ENCODE measurements at regions not wholly inside any gene's neighbourhood (a gene's known extent, or its start where the extent isn't known, plus 50 kb on each side); places are given as distances from the start of the nearest gene placed in this dataset.
"Not testable (repeated sequence)": the region's sequence is repeated elsewhere in the genome, so short reads cannot be mapped to it uniquely, and the experiment has no call there.

DNA sequence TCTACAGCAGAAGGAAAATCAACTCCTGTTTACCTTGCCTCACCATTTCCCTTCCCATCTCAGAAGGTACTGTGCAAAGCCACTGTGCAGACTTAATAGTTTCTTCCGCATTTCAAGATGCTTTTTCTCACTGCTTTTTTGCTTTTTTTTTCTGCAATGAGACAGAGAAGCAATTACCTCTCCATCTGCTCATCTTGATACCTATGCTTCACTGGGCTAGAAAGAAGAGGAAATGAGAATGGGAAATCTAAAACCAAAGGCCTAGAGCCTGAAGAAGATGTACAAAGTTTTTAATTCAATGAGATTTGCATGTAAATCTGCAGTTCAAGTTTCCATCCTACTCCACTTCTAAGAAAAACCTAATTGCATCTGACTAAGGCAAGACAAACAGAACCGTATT is 238.1 kb upstream of the SETMAR start:
- WGBS, 2 experiments (ENCODE audit: low coverage in 1 of 2, low lambda C conversion rate in 2 of 2, missing lambda C conversion rate in 2 of 2): 63 to 68% methylated on average over 2 of the region's 2 CpGs
- Histone ChIP-seq H3K79me2 (ENCODE audit: insufficient read depth) (no peaks in the 10 kb centered on the region), H2AFZ (no peak overlapping the region), H3K4me2 (ENCODE audit: unreplicated experiment) (no peak overlapping the region), H3K9me3 (ENCODE audit: low read depth) (no peaks in the 10 kb centered on the region), H3K27me3 (replicated peaks; ENCODE audit: insufficient read depth) (no peaks in the 10 kb centered on the region), H4K20me1 (ENCODE audit: insufficient read depth) (no peaks in the 10 kb centered on the region), H3F3A (ENCODE audit: insufficient read depth) (no peaks in the 10 kb centered on the region), H3K4me1 (ENCODE audit: insufficient read depth) (no peaks in the 10 kb centered on the region), H3K4me3 (no peak overlapping the region), H3K36me3 (ENCODE audit: low read depth) (no peaks in the 10 kb centered on the region), H3K9me2 (ENCODE audit: insufficient read depth) (no peaks in the 10 kb centered on the region), H3K9ac (no peak overlapping the region), H3K27ac (no peak overlapping the region)
- TF ChIP-seq EZH2phosphoT487 (IDR thresholded peaks at IDR 0.05; ENCODE audit: insufficient read depth, low read depth) (no peak), EZH2 (IDR thresholded peaks at IDR 0.05; ENCODE audit: insufficient read depth, poor library complexity, severe bottlenecking) (no peak)
- in situ Hi-C loops (cut with MboI): no loop called here
- DNase-seq: no peak

DNA sequence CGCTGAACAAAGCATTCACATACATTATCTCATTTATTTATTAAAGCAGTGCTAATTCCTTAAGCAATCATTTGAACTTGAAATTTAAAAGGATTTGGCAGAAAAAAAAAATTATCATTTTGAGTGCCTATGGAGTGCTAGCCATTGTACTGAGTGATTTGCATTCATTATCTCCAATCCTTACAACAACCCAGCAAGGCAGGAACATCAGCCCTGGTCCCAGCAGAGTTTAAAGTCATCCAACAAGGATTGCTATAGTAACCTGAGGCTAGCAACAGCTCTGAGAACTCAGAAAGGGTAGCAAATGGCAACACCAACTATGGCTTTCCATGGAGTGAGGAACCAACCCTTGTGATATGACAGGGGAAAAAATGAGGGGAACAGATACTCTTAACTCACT is 237.6 kb upstream of the SETMAR start:
- no peak for TF ChIP-seq EZH2 (IDR thresholded peaks at IDR 0.05; ENCODE audit: insufficient read depth, poor library complexity, severe bottlenecking)
- no peak for TF ChIP-seq EZH2phosphoT487 (IDR thresholded peaks at IDR 0.05; ENCODE audit: insufficient read depth, low read depth)
- in situ Hi-C loops (cut with MboI): no loop called here
- H3K36me3 ChIP-seq (ENCODE audit: low read depth): no peaks in the 10 kb centered on the region

DNA sequence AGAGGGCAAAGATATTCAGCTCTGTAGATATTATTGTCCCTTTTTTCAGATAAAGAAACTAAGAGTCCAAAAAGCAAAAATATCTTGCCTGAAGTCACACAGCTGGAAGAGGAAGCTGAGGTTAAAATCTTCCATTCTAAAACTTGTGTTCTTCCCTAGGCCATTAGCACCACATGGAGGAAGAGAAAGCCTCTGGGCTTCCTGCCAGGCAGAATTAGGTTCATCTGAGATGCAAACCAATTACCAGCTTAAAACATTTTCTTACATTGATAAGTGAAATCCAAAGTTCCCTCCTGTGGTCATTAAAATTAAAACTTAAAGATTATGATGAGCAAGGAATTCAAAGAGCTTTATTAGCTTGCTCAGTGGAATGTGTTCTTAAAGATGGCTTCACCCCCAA is 235.3 kb upstream of the SETMAR start:
- no peak overlapping the region for H2AFZ ChIP-seq
- H3K4me1 ChIP-seq (ENCODE audit: insufficient read depth): no peaks in the 10 kb centered on the region
- no peak for TF ChIP-seq EZH2 (IDR thresholded peaks at IDR 0.05; ENCODE audit: insufficient read depth, poor library complexity, severe bottlenecking)
- no peak for TF ChIP-seq EZH2phosphoT487 (IDR thresholded peaks at IDR 0.05; ENCODE audit: insufficient read depth, low read depth)
- H3F3A ChIP-seq (ENCODE audit: insufficient read depth): no peaks in the 10 kb centered on the region
- in situ Hi-C loops (cut with MboI): no loop called here
- H3K36me3 ChIP-seq (ENCODE audit: low read depth): no peaks in the 10 kb centered on the region
- no peaks in the 10 kb centered on the region for H3K9me2 ChIP-seq (ENCODE audit: insufficient read depth)
- no peak overlapping the region for H3K27ac ChIP-seq
- no peaks in the 10 kb centered on the region for H3K79me2 ChIP-seq (ENCODE audit: insufficient read depth)
- no peaks in the 10 kb centered on the region for H3K27me3 ChIP-seq (replicated peaks; ENCODE audit: insufficient read depth)
- no peak overlapping the region for H3K4me3 ChIP-seq
- no peak overlapping the region for H3K4me2 ChIP-seq (ENCODE audit: unreplicated experiment)
- no peaks in the 10 kb centered on the region for H3K9me3 ChIP-seq (ENCODE audit: low read depth)
- no peaks in the 10 kb centered on the region for H4K20me1 ChIP-seq (ENCODE audit: insufficient read depth)
- H3K9ac ChIP-seq: no peak overlapping the region
- DNase-seq: no peak

More for the DNA sequence above, 237.6 kb upstream of the SETMAR start:
- H3K27ac ChIP-seq: no peak overlapping the region
- no peak for DNase-seq
- H3K9ac ChIP-seq: no peak overlapping the region
- H3K79me2 ChIP-seq (ENCODE audit: insufficient read depth): no peaks in the 10 kb centered on the region
- H3K4me3 ChIP-seq: no peak overlapping the region
- no peaks in the 10 kb centered on the region for H3K27me3 ChIP-seq (replicated peaks; ENCODE audit: insufficient read depth)
- no peaks in the 10 kb centered on the region for H3K9me3 ChIP-seq (ENCODE audit: low read depth)
- no peaks in the 10 kb centered on the region for H3F3A ChIP-seq (ENCODE audit: insufficient read depth)
- H4K20me1 ChIP-seq (ENCODE audit: insufficient read depth): no peaks in the 10 kb centered on the region
- no peaks in the 10 kb centered on the region for H3K4me1 ChIP-seq (ENCODE audit: insufficient read depth)
- H2AFZ ChIP-seq: no peak overlapping the region
- H3K9me2 ChIP-seq (ENCODE audit: insufficient read depth): no peaks in the 10 kb centered on the region
- WGBS, 2 experiments (ENCODE audit: low coverage in 1 of 2, low lambda C conversion rate in 2 of 2, missing lambda C conversion rate in 2 of 2): 21 to 28% methylated on average over 1 of the region's 1 CpG
- no peak overlapping the region for H3K4me2 ChIP-seq (ENCODE audit: unreplicated experiment)

GRCh38 chr3:4069796-4070195 is 233.4 kb upstream of the SETMAR start:
- WGBS, 2 experiments (ENCODE audit: low coverage in 1 of 2, low lambda C conversion rate in 2 of 2, missing lambda C conversion rate in 2 of 2): 4 to 9% methylated on average over 2 of the region's 2 CpGs
- no peak overlapping the region for H3K4me2 ChIP-seq (ENCODE audit: unreplicated experiment)
- no peak overlapping the region for H2AFZ ChIP-seq
- H3K9me3 ChIP-seq (ENCODE audit: low read depth): no peaks in the 10 kb centered on the region
- H3K9me2 ChIP-seq (ENCODE audit: insufficient read depth): no peaks in the 10 kb centered on the region
- H3K4me1 ChIP-seq (ENCODE audit: insufficient read depth): no peaks in the 10 kb centered on the region
- H3K9ac ChIP-seq: no peak overlapping the region
- H3K27ac ChIP-seq: no peak overlapping the region
- no peaks in the 10 kb centered on the region for H3K36me3 ChIP-seq (ENCODE audit: low read depth)
- no peaks in the 10 kb centered on the region for H3K79me2 ChIP-seq (ENCODE audit: insufficient read depth)
- H4K20me1 ChIP-seq (ENCODE audit: insufficient read depth): no peaks in the 10 kb centered on the region
- no peak overlapping the region for H3K4me3 ChIP-seq
- no peaks in the 10 kb centered on the region for H3F3A ChIP-seq (ENCODE audit: insufficient read depth)
- TF ChIP-seq EZH2 (IDR thresholded peaks at IDR 0.05; ENCODE audit: insufficient read depth, poor library complexity, severe bottlenecking) (no peak), EZH2phosphoT487 (IDR thresholded peaks at IDR 0.05; ENCODE audit: insufficient read depth, low read depth) (no peak)
- in situ Hi-C loops (cut with MboI): no loop called here
- DNase-seq: no peak
- no peaks in the 10 kb centered on the region for H3K27me3 ChIP-seq (replicated peaks; ENCODE audit: insufficient read depth)

GRCh38 chr3:4071481-4072184 is 231.5 kb upstream of the SETMAR start:
- Histone ChIP-seq H3K4me3 (no peak overlapping the region), H3F3A (ENCODE audit: insufficient read depth) (no peaks in the 10 kb centered on the region), H3K36me3 (ENCODE audit: low read depth) (no peaks in the 10 kb centered on the region), H3K4me2 (ENCODE audit: unreplicated experiment) (no peak overlapping the region), H3K9me3 (ENCODE audit: low read depth) (no peaks in the 10 kb centered on the region), H2AFZ (no peak overlapping the region), H3K9me2 (ENCODE audit: insufficient read depth) (no peaks in the 10 kb centered on the region), H3K79me2 (ENCODE audit: insufficient read depth) (no peaks in the 10 kb centered on the region), H3K27me3 (replicated peaks; ENCODE audit: insufficient read depth) (no peaks in the 10 kb centered on the region), H3K27ac (no peak overlapping the region), H3K4me1 (ENCODE audit: insufficient read depth) (no peaks in the 10 kb centered on the region), H3K9ac (no peak overlapping the region), H4K20me1 (ENCODE audit: insufficient read depth) (no peaks in the 10 kb centered on the region)
- 26 to 39% methylated on average over 5 of the region's 5 CpGs for WGBS, 2 experiments (ENCODE audit: low coverage in 1 of 2, low lambda C conversion rate in 2 of 2, missing lambda C conversion rate in 2 of 2)
- TF ChIP-seq EZH2phosphoT487 (IDR thresholded peaks at IDR 0.05; ENCODE audit: insufficient read depth, low read depth): no peak
- no peak for TF ChIP-seq EZH2 (IDR thresholded peaks at IDR 0.05; ENCODE audit: insufficient read depth, poor library complexity, severe bottlenecking)
- no peak for DNase-seq
- in situ Hi-C loops (cut with MboI): no loop called here

GRCh38 chr3:4077278-4077677 is 225.9 kb upstream of the SETMAR start:
- H3K4me1 ChIP-seq (ENCODE audit: insufficient read depth); H3K4me2 ChIP-seq (ENCODE audit: unreplicated experiment); H3K27me3 ChIP-seq (replicated peaks; ENCODE audit: insufficient read depth); H3K27ac ChIP-seq; H3K9ac ChIP-seq; H3K9me3 ChIP-seq (ENCODE audit: low read depth); DNase-seq; H3K79me2 ChIP-seq (ENCODE audit: insufficient read depth); in situ Hi-C loops (cut with MboI); H3K4me3 ChIP-seq; H3K9me2 ChIP-seq (ENCODE audit: insufficient read depth); H3F3A ChIP-seq (ENCODE audit: insufficient read depth); H2AFZ ChIP-seq; H4K20me1 ChIP-seq (ENCODE audit: insufficient read depth); H3K36me3 ChIP-seq (ENCODE audit: low read depth): not testable (repeated sequence)
- 34 to 43% methylated on average over 2 of the region's 2 CpGs for WGBS, 2 experiments (ENCODE audit: low coverage in 1 of 2, low lambda C conversion rate in 2 of 2, missing lambda C conversion rate in 2 of 2)

Measured in GM23248 (cell line).